ENCODE measurements at regions not wholly inside any gene's neighbourhood (a gene's known extent, or its start where the extent isn't known, plus 50 kb on each side); places are given as distances from the start of the nearest gene placed in this dataset.

- intact Hi-C loops (cut with DNase I; ENCODE audit: low total_unique reads), result no loop called here
- Histone ChIP-seq H3K27ac (no peak overlapping the region), H3K4me1 (no peaks in the 10 kb centered on the region), H3K27me3 (no peaks in the 10 kb centered on the region), H3K9me3 (no peaks in the 10 kb centered on the region), H3K4me3 (no peak overlapping the region), H3K36me3 (ENCODE audit: low read depth, missing control alignments) (no peaks in the 10 kb centered on the region)
- TF ChIP-seq, protein P1, sequence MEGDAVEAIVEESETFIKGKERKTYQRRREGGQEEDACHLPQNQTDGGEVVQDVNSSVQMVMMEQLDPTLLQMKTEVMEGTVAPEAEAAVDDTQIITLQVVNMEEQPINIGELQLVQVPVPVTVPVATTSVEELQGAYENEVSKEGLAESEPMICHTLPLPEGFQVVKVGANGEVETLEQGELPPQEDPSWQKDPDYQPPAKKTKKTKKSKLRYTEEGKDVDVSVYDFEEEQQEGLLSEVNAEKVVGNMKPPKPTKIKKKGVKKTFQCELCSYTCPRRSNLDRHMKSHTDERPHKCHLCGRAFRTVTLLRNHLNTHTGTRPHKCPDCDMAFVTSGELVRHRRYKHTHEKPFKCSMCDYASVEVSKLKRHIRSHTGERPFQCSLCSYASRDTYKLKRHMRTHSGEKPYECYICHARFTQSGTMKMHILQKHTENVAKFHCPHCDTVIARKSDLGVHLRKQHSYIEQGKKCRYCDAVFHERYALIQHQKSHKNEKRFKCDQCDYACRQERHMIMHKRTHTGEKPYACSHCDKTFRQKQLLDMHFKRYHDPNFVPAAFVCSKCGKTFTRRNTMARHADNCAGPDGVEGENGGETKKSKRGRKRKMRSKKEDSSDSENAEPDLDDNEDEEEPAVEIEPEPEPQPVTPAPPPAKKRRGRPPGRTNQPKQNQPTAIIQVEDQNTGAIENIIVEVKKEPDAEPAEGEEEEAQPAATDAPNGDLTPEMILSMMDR (IDR thresholded peaks at IDR 0.05), result no peak
- no peak for TF ChIP-seq POLR2A (IDR thresholded peaks at IDR 0.05)
- no peak for DNase-seq
Measured at GRCh38 chr18:45201489-45201888, 413.8 kb upstream of the SLC14A2 start.

DNA sequence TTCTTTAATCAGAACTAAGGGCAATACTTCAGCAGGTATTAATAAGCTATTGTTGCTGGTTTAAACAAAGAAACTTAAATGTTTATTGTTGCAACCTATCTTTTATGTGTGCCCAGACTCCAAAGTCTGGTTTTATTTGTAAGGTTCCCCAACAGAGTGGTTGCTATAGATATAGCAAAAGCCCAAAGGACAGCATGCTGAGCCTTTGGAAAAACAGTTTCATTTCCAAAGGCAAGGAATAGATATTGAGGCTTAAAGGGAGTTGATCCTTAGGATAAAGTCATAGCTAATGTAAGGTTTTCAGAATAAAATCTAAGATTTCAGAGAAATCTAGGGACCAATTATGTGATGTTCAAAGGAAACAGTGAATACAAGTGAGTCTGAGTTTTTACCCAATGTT, 413.2 kb upstream of the SLC14A2 start:
- intact Hi-C loops (cut with DNase I; ENCODE audit: low total_unique reads), result no loop called here
- H3K9me3 ChIP-seq, result no peaks in the 10 kb centered on the region
- no peak for DNase-seq

GRCh38 chr18:45203677-45204076, 411.6 kb upstream of the SLC14A2 start:
- intact Hi-C loops (cut with DNase I; ENCODE audit: low total_unique reads), result no loop called here
- no peaks in the 10 kb centered on the region for H3K4me1 ChIP-seq
- H3K27me3 ChIP-seq, result no peaks in the 10 kb centered on the region
- DNase-seq, result no peak
- TF ChIP-seq POLR2A (IDR thresholded peaks at IDR 0.05), result no peak
- TF ChIP-seq, protein P1 (IDR thresholded peaks at IDR 0.05), result no peak
- no peak overlapping the region for H3K4me3 ChIP-seq
- H3K27ac ChIP-seq, result no peak overlapping the region
- WGBS, 2 donors, result 86 to 90% methylated on average over 2 of the region's 2 CpGs
- no peaks in the 10 kb centered on the region for H3K9me3 ChIP-seq
- H3K36me3 ChIP-seq (ENCODE audit: low read depth, missing control alignments), result no peaks in the 10 kb centered on the region

More for the DNA sequence above, 413.2 kb upstream of the SLC14A2 start:
- Histone ChIP-seq H3K4me1 (no peaks in the 10 kb centered on the region), H3K36me3 (ENCODE audit: low read depth, missing control alignments) (no peaks in the 10 kb centered on the region), H3K4me3 (no peak overlapping the region), H3K27me3 (no peaks in the 10 kb centered on the region), H3K27ac (no peak overlapping the region)
- no peak for TF ChIP-seq POLR2A (IDR thresholded peaks at IDR 0.05)
- TF ChIP-seq, protein P1 (IDR thresholded peaks at IDR 0.05), result no peak

DNA sequence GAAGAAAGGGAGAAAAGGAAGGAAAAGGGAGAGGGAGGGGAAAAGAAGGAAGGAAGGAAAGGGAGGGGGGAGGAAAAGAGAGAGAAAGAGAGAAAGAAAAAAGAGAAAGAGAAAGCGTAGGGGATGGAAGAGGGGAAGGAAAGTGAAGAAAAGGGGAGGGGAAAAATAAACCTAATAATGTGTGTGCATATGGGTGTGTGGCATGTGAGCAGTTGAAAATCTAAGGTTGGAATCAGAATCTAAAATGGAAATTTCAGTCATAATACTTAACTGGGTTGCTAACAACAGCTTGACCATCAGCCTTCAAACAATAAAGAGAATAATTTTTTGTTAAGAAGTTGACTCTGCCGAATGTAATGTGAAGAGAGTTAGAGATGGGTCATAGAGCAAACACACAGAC, 407.9 kb upstream of the SLC14A2 start:
- no peak for DNase-seq
- H3K4me1 ChIP-seq, result no peaks in the 10 kb centered on the region
- TF ChIP-seq, protein P1 (IDR thresholded peaks at IDR 0.05), result no peak
- no peak for TF ChIP-seq POLR2A (IDR thresholded peaks at IDR 0.05)
- intact Hi-C loops (cut with DNase I; ENCODE audit: low total_unique reads), result no loop called here
- H3K4me3 ChIP-seq, result no peak overlapping the region
- 89 to 92% methylated on average over 2 of the region's 2 CpGs for WGBS, 2 donors
- H3K27ac ChIP-seq, result no peak overlapping the region
- no peaks in the 10 kb centered on the region for H3K27me3 ChIP-seq
- H3K36me3 ChIP-seq (ENCODE audit: low read depth, missing control alignments), result no peaks in the 10 kb centered on the region
- H3K9me3 ChIP-seq, result no peaks in the 10 kb centered on the region

GRCh38 chr18:45208164-45208563, 407.1 kb upstream of the SLC14A2 start:
- Histone ChIP-seq H3K9me3 (no peaks in the 10 kb centered on the region), H3K4me1 (no peaks in the 10 kb centered on the region), H3K4me3 (no peak overlapping the region), H3K27ac (no peak overlapping the region), H3K27me3 (no peaks in the 10 kb centered on the region), H3K36me3 (ENCODE audit: low read depth, missing control alignments) (no peaks in the 10 kb centered on the region)
- WGBS, 2 donors, result 85 to 88% methylated on average over 7 of the region's 7 CpGs
- intact Hi-C loops (cut with DNase I; ENCODE audit: low total_unique reads), result no loop called here
- DNase-seq, result no peak
- no peak for TF ChIP-seq POLR2A (IDR thresholded peaks at IDR 0.05)
- TF ChIP-seq, protein P1 (IDR thresholded peaks at IDR 0.05), result no peak
